ENCODE measurements at regions not wholly inside any gene's neighbourhood (a gene's known extent, or its start where the extent isn't known, plus 50 kb on each side); places are given as distances from the start of the nearest gene placed in this dataset.
"Not testable (repeated sequence)": the region's sequence is repeated elsewhere in the genome, so short reads cannot be mapped to it uniquely, and the experiment has no call there.

DNA sequence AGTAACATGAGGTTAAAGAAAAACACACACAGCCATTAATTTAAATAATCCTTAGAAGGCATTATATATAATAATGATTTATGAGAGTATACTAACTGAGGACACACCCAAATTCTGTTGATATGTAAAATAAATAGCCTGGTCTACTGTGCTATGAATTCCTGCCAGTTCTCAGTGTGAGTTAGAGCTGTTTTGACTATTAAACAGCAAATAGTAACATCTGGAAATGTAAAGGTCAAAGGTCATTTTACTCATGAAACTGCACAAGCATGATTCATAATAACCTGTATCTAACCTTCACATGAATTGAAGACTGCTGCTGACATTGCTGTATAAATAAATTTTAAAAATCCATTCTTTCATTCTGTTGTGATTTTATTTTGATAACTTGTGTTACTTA, 966.7 kb downstream of the SLC6A15 start:
- no peaks in the 10 kb centered on the region for H3K4me1 ChIP-seq
- DNase-seq (ENCODE audit: low spot score in 2 of 2) = no peak
- no peak for TF ChIP-seq POLR2A (IDR thresholded peaks at IDR 0.05)
- TF ChIP-seq EP300 (IDR thresholded peaks at IDR 0.05) = no peak
- TF ChIP-seq, protein P1, sequence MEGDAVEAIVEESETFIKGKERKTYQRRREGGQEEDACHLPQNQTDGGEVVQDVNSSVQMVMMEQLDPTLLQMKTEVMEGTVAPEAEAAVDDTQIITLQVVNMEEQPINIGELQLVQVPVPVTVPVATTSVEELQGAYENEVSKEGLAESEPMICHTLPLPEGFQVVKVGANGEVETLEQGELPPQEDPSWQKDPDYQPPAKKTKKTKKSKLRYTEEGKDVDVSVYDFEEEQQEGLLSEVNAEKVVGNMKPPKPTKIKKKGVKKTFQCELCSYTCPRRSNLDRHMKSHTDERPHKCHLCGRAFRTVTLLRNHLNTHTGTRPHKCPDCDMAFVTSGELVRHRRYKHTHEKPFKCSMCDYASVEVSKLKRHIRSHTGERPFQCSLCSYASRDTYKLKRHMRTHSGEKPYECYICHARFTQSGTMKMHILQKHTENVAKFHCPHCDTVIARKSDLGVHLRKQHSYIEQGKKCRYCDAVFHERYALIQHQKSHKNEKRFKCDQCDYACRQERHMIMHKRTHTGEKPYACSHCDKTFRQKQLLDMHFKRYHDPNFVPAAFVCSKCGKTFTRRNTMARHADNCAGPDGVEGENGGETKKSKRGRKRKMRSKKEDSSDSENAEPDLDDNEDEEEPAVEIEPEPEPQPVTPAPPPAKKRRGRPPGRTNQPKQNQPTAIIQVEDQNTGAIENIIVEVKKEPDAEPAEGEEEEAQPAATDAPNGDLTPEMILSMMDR (IDR thresholded peaks at IDR 0.05) = no peak
- H3K9me3 ChIP-seq = peaks cover 0 to 8% (median 0%) of the 10 kb centered on the region in 4 donors
- no peaks in the 10 kb centered on the region for H3K27me3 ChIP-seq
- no peaks in the 10 kb centered on the region for H3K36me3 ChIP-seq
- no peak overlapping the region for H3K4me3 ChIP-seq
- no peak overlapping the region for H3K27ac ChIP-seq

- no peaks in the 10 kb centered on the region for H3K27me3 ChIP-seq
- no peaks in the 10 kb centered on the region for H3K36me3 ChIP-seq
- H3K27ac ChIP-seq = no peak overlapping the region
- H3K9me3 ChIP-seq = no peaks in the 10 kb centered on the region
- no peak overlapping the region for H3K4me3 ChIP-seq
- no peaks in the 10 kb centered on the region for H3K4me1 ChIP-seq
- no peak for DNase-seq (ENCODE audit: low spot score in 2 of 2)
- TF ChIP-seq EP300 (IDR thresholded peaks at IDR 0.05) (no peak), POLR2A (IDR thresholded peaks at IDR 0.05) (no peak)
- TF ChIP-seq, protein P1 (IDR thresholded peaks at IDR 0.05) = no peak
Observed at GRCh38 chr12:83939718-83940117, 972.9 kb downstream of the SLC6A15 start.

DNA sequence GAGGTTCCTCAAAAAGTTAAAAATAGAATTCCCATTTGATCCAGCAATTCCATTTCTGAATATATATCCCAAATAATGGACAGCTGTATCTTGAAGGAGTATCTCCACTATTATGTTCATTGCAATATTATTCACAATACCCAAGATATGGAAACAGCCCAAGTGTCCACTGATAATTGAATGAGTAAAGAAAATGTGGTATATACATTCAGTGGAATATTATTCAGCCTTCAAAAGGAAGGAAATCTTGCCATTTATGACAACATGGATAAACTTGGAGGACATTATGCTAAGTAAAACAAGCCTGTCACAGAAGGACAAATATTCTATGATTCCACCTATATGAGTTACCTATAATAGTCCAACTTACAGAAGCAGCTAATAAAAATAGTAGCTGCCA, 979.0 kb downstream of the SLC6A15 start:
- Histone ChIP-seq H3K4me3 (no peak overlapping the region), H3K9me3 (no peaks in the 10 kb centered on the region), H3K36me3 (no peaks in the 10 kb centered on the region), H3K27me3 (no peaks in the 10 kb centered on the region), H3K4me1 (no peaks in the 10 kb centered on the region), H3K27ac (no peak overlapping the region)
- no peak for TF ChIP-seq EP300 (IDR thresholded peaks at IDR 0.05)
- TF ChIP-seq, protein P1 (IDR thresholded peaks at IDR 0.05) = no peak
- TF ChIP-seq POLR2A (IDR thresholded peaks at IDR 0.05) = no peak
- DNase-seq (ENCODE audit: low spot score in 2 of 2) = no peak

DNA sequence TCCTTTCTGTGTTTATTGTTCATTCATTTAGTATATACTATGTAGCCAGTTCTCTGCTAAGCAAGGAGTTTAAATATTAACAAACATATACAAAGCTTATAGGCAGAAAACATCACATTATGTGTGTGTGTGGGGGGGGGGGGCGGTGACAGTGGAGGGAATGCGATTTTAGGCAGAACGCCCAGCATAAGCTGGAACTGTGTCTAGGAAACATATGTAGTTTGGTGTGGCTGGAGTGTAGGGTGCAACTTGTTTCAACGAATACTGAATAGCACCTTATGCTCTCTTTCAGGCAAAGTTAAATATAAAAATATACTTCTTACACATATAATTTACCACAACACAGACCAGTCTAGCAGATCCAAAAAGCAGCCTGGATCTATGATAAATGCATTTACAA, 980.6 kb downstream of the SLC6A15 start:
- DNase-seq (ENCODE audit: low spot score in 2 of 2) = no peak
- H3K36me3 ChIP-seq = no peaks in the 10 kb centered on the region
- no peaks in the 10 kb centered on the region for H3K4me1 ChIP-seq
- H3K4me3 ChIP-seq = no peak overlapping the region
- 74 to 79% methylated on average over 4 of the region's 4 CpGs for WGBS, 2 donors
- H3K27me3 ChIP-seq = no peaks in the 10 kb centered on the region
- H3K9me3 ChIP-seq = no peaks in the 10 kb centered on the region
- TF ChIP-seq EP300 (IDR thresholded peaks at IDR 0.05) (no peak), POLR2A (IDR thresholded peaks at IDR 0.05) (no peak)
- TF ChIP-seq, protein P1 (IDR thresholded peaks at IDR 0.05) = no peak
- no peak overlapping the region for H3K27ac ChIP-seq

- Histone ChIP-seq H3K9me3 (no peaks in the 10 kb centered on the region), H3K27ac (no peak overlapping the region), H3K36me3 (no peaks in the 10 kb centered on the region), H3K4me3 (no peak overlapping the region), H3K27me3 (no peaks in the 10 kb centered on the region), H3K4me1 (no peaks in the 10 kb centered on the region)
- TF ChIP-seq, protein P1 (IDR thresholded peaks at IDR 0.05) = no peak
- no peak for TF ChIP-seq POLR2A (IDR thresholded peaks at IDR 0.05)
- TF ChIP-seq EP300 (IDR thresholded peaks at IDR 0.05) = no peak
- no peak for DNase-seq (ENCODE audit: low spot score in 2 of 2)
Observed at GRCh38 chr12:83931451-83931850, 981.1 kb downstream of the SLC6A15 start.

GRCh38 chr12:83929792-83930191, 982.8 kb downstream of the SLC6A15 start:
- WGBS, 2 donors = 95% methylated on average over 13 of the region's 13 CpGs
- not testable (repeated sequence) for H3K36me3 ChIP-seq; H3K4me3 ChIP-seq; H3K27ac ChIP-seq; H3K9me3 ChIP-seq; H3K4me1 ChIP-seq; DNase-seq (ENCODE audit: low spot score in 2 of 2); H3K27me3 ChIP-seq
